ENCODE measurements at regions not wholly inside any gene's neighbourhood (a gene's known extent, or its start where the extent isn't known, plus 50 kb on each side); places are given as distances from the start of the nearest gene placed in this dataset.

DNA sequence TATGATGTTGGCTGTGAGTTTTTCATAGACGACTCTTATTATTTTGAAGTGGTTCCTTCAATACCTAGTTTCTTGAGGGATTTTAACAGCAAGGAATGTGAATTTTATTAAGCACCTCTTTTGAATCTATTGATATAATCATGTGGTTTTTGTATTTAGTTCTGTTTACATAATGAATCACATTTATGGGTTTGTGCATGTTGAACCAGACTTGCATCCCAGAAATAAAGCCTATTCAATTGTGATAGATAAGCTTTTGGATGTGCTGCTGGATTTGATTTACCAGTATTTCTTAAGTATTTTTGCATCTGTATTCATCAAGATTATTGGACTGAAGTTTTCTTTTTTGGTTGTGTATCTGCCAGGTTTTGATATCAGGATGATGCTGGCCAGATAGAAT, 131.6 kb upstream of the SCN7A start:
- ATAC-seq: no peak
- intact Hi-C loops (cut with DNase I): no loop called here
- no peak for DNase-seq

DNA sequence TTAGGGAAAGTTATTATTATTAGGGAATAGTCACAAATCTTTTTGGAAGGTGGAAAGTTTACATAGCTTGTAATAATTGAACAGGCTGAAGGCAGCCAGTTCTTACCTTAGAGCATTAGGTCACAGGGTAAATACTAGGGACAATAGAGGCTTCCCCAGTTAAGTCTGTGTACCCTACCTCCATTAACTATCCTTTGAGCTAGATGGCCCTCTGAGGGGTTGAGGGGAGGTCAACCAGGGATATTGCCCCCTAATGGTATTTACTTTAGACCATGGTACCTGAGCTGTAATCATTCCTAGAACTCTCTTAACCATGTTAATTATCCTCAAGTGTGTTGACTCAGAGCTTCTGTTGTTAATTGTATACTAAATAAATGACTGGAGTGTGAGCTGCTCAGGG, 120.5 kb upstream of the SCN7A start:
- TF ChIP-seq, protein P1, sequence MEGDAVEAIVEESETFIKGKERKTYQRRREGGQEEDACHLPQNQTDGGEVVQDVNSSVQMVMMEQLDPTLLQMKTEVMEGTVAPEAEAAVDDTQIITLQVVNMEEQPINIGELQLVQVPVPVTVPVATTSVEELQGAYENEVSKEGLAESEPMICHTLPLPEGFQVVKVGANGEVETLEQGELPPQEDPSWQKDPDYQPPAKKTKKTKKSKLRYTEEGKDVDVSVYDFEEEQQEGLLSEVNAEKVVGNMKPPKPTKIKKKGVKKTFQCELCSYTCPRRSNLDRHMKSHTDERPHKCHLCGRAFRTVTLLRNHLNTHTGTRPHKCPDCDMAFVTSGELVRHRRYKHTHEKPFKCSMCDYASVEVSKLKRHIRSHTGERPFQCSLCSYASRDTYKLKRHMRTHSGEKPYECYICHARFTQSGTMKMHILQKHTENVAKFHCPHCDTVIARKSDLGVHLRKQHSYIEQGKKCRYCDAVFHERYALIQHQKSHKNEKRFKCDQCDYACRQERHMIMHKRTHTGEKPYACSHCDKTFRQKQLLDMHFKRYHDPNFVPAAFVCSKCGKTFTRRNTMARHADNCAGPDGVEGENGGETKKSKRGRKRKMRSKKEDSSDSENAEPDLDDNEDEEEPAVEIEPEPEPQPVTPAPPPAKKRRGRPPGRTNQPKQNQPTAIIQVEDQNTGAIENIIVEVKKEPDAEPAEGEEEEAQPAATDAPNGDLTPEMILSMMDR (IDR thresholded peaks at IDR 0.05): no peak
- intact Hi-C loops (cut with DNase I): no loop called here
- DNase-seq (no peak), ATAC-seq (no peak)
- H3K27me3 ChIP-seq (ENCODE audit: insufficient read depth in 3 of 3, low read length in 2 of 3): no peaks in the 10 kb centered on the region
- no peaks in the 10 kb centered on the region for H3K9me3 ChIP-seq
- no peak overlapping the region for H3K4me3 ChIP-seq
- no peaks in the 10 kb centered on the region for H3K4me1 ChIP-seq
- H3K27ac ChIP-seq: no peak overlapping the region
- no peaks in the 10 kb centered on the region for H3K36me3 ChIP-seq (ENCODE audit: insufficient read depth in 1 of 2, low read depth in 1 of 2)

More for the DNA sequence above, 131.6 kb upstream of the SCN7A start:
- no peaks in the 10 kb centered on the region for H3K4me1 ChIP-seq
- TF ChIP-seq, protein P1 (IDR thresholded peaks at IDR 0.05): no peak
- no peaks in the 10 kb centered on the region for H3K36me3 ChIP-seq (ENCODE audit: insufficient read depth in 1 of 2, low read depth in 1 of 2)
- 85 to 100% (median 94%) methylated on average over 1 of the region's 1 CpG for WGBS, 3 donors
- no peaks in the 10 kb centered on the region for H3K27me3 ChIP-seq (ENCODE audit: insufficient read depth in 3 of 3, low read length in 2 of 3)
- H3K9me3 ChIP-seq: peaks cover 7% of the 10 kb centered on the region
- no peak overlapping the region for H3K4me3 ChIP-seq
- H3K27ac ChIP-seq: no peak overlapping the region

DNA sequence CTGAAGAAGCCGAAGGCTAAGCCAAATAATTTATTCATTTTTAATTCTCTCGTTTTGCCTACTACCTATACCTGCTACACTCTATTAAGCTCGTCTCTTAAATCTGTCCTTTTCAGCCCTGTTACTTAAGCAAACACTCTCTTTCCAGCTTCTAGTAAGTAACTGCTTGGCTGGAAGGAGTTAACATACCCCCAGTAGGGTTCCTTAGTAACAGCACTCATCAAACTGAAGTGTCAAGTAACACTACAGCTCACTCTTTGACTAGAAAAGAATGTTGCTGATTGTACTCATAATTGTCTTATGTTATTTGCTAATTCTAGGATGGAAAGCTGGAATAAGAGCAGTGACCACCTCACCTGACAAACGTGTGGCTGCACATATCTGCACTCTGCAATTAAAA, 120.0 kb upstream of the SCN7A start:
- intact Hi-C loops (cut with DNase I): no loop called here
- H3K27me3 ChIP-seq (ENCODE audit: insufficient read depth in 3 of 3, low read length in 2 of 3): no peaks in the 10 kb centered on the region
- no peaks in the 10 kb centered on the region for H3K9me3 ChIP-seq
- TF ChIP-seq, protein P1 (IDR thresholded peaks at IDR 0.05): no peak
- H3K36me3 ChIP-seq (ENCODE audit: insufficient read depth in 1 of 2, low read depth in 1 of 2): no peaks in the 10 kb centered on the region
- 33 to 44% (median 38%) methylated on average over 4 of the region's 4 CpGs for WGBS, 3 donors
- H3K4me3 ChIP-seq: no peak overlapping the region
- H3K4me1 ChIP-seq: no peaks in the 10 kb centered on the region
- ATAC-seq: no peak
- H3K27ac ChIP-seq: no peak overlapping the region
- DNase-seq: no peak

DNA sequence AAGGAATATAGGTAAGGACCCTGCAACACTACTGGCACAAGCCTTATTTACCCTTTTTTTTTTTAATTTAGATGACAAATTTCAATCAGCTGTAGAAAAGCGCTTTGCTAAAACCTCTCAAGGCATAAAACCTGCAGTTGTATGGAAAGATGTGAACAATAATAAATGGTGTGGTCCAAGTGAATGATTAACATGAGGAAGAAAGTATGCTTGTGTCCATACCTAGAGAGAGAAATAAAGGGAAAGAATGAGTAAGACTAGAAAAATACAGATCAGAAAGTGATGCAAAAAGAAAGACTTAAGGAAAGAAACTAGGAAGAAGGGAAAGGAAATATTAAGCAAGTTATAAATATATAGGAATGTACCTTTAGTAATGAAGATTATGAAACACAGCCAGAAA, 119.2 kb upstream of the SCN7A start:
- 95 to 100% (median 97%) methylated on average over 1 of the region's 1 CpG for WGBS, 3 donors
- H3K27me3 ChIP-seq (ENCODE audit: insufficient read depth in 3 of 3, low read length in 2 of 3): no peaks in the 10 kb centered on the region
- no peak overlapping the region for H3K27ac ChIP-seq
- H3K4me3 ChIP-seq: no peak overlapping the region
- no peaks in the 10 kb centered on the region for H3K4me1 ChIP-seq
- no peaks in the 10 kb centered on the region for H3K36me3 ChIP-seq (ENCODE audit: insufficient read depth in 1 of 2, low read depth in 1 of 2)
- TF ChIP-seq, protein P1 (IDR thresholded peaks at IDR 0.05): no peak
- intact Hi-C loops (cut with DNase I): no loop called here
- no peaks in the 10 kb centered on the region for H3K9me3 ChIP-seq
- ATAC-seq (no peak), DNase-seq (no peak)

DNA sequence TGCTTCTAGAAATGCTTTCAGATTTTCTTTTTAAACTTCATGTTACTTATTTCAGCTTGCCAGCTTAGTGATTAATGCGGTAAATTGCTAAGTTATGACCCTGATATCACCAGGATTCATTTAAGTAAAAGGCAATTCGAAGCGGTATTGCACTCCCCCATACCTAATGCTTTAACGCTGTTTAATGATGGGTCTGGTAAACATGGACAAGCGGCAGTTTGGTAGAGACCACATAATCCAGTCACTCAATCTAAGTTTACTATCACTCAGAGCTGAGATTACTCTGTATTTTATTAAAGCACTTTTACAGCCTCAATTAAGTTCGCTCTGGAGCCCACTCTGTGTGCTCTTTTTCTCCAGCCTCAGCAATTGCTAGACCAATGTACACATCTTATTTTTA, 118.2 kb upstream of the SCN7A start:
- 60 to 72% (median 61%) methylated on average over 6 of the region's 6 CpGs for WGBS, 3 donors
- H3K27ac ChIP-seq: no peak overlapping the region
- no peaks in the 10 kb centered on the region for H3K36me3 ChIP-seq (ENCODE audit: insufficient read depth in 1 of 2, low read depth in 1 of 2)
- TF ChIP-seq, protein P1 (IDR thresholded peaks at IDR 0.05): no peak
- intact Hi-C loops (cut with DNase I): no loop called here
- no peak overlapping the region for H3K4me3 ChIP-seq
- H3K9me3 ChIP-seq: no peaks in the 10 kb centered on the region
- ATAC-seq: no peak
- no peaks in the 10 kb centered on the region for H3K27me3 ChIP-seq (ENCODE audit: insufficient read depth in 3 of 3, low read length in 2 of 3)
- H3K4me1 ChIP-seq: no peaks in the 10 kb centered on the region
- DNase-seq: no peak
